ENCODE measurements at regions not wholly inside any gene's neighbourhood (a gene's known extent, or its start where the extent isn't known, plus 50 kb on each side); places are given as distances from the start of the nearest gene placed in this dataset.
"Not testable (repeated sequence)": the region's sequence is repeated elsewhere in the genome, so short reads cannot be mapped to it uniquely, and the experiment has no call there.

GRCh38 chr6:47407300-47408281, 70.0 kb upstream of the CD2AP start:
- DNase-seq (ENCODE audit: low read depth, low spot score) = no peak

GRCh38 chr6:47413752-47414422, 63.7 kb upstream of the CD2AP start:
- DNase-seq (ENCODE audit: low read depth, low spot score) = peak; percentile 39

- peak; percentile 5 for DNase-seq (ENCODE audit: low read depth, low spot score)
These were observed 63.0 kb upstream of the CD2AP start for GRCh38 chr6:47414423-47415167.

GRCh38 chr6:47416396-47417345, 60.9 kb upstream of the CD2AP start:
- DNase-seq (ENCODE audit: low read depth, low spot score) = no peak

GRCh38 chr6:47419621-47420020, 58.0 kb upstream of the CD2AP start:
- no peak for DNase-seq (ENCODE audit: low read depth, low spot score)

GRCh38 chr6:47420394-47421371, 56.9 kb upstream of the CD2AP start:
- no peak for DNase-seq (ENCODE audit: low read depth, low spot score)

- DNase-seq (ENCODE audit: low read depth, low spot score) = no peak
These were observed 54.5 kb upstream of the CD2AP start for GRCh38 chr6:47423079-47423478.

- no peak for DNase-seq (ENCODE audit: low read depth, low spot score)
These were observed 53.2 kb upstream of the CD2AP start for GRCh38 chr6:47424436-47424836.

- DNase-seq (ENCODE audit: low read depth, low spot score) = not testable (repeated sequence)
These were observed 51.9 kb upstream of the CD2AP start for GRCh38 chr6:47425724-47426123.

GRCh38 chr6:47426524-47427302, 50.9 kb upstream of the CD2AP start:
- DNase-seq (ENCODE audit: low read depth, low spot score) = no peak

GRCh38 chr6:47427680-47428079, 49.9 kb upstream of the CD2AP start:
- no peak for DNase-seq (ENCODE audit: low read depth, low spot score)
